Heart right ventricle (tissue), 16 donors: ENCODE measurements at regions not wholly inside any gene's neighbourhood (a gene's known extent, or its start where the extent isn't known, plus 50 kb on each side); places are given as distances from the start of the nearest gene placed in this dataset.

Experiments
- ATAC-seq, 8 donors: fragments of 200-7000 bp; cut with Tn5 transposase; one replicate each; pipeline ENCODE4 v1.9.1; 2020; ENCODE audit warnings: mild to moderate bottlenecking in 8 of 8, moderate library complexity in 8 of 8, moderate number of reproducible peaks in 1 of 8
- DNase-seq, 2 donors: peaks; one replicate each; pipeline ENCODE4 v3.0.0-alpha.2; 2020
- H3K27ac ChIP-seq, 10 donors: fragments of 200-600 bp; sonication (generic) in 2 of 10; one replicate each; pipeline versions ENCODE4 v1.5.0 to v1.8.0; 2020 to 2022; ENCODE audit warnings: mild to moderate bottlenecking in 3 of 10
- H3K27me3 ChIP-seq, 7 donors: fragments of 200-600 bp; one replicate each; pipeline ENCODE4 v1.8.0; 2021 to 2022; ENCODE audit warnings: mild to moderate bottlenecking in 2 of 7
- H3K36me3 ChIP-seq, 9 donors: fragments of 200-600 bp; sonication (generic) in 1 of 9; one replicate each; pipeline versions ENCODE4 v1.5.0 to v1.8.0; 2020 to 2022; ENCODE audit warnings: mild to moderate bottlenecking in 2 of 9
- H3K4me1 ChIP-seq, 9 donors: fragments of 200-600 bp; sonication (generic) in 1 of 9; one replicate each; pipeline versions ENCODE4 v1.5.0 to v1.8.0; 2020 to 2022; ENCODE audit warnings: mild to moderate bottlenecking in 4 of 9
- H3K4me3 ChIP-seq, 10 donors: fragments of 200-600 bp; sonication (generic) in 2 of 10; one replicate each; pipeline versions ENCODE4 v1.5.0 to v1.8.0; 2020 to 2022; ENCODE audit warnings: mild to moderate bottlenecking in 7 of 10, moderate library complexity in 2 of 10
- H3K9me3 ChIP-seq, 11 donors: fragments of 200-600 bp in 10 of 11; sonication (generic) in 2 of 11; one replicate each; pipeline versions ENCODE4 v1.5.0 to v1.8.0; 2013 to 2022; ENCODE audit warnings: mild to moderate bottlenecking in 2 of 11, control low read depth in 1 of 11, moderate library complexity in 1 of 11
- CTCF ChIP-seq, 9 donors: fragments of 200-600 bp; sonication (generic) in 2 of 9; IDR thresholded peaks; one replicate each; pipeline versions ENCODE4 v1.5.0 to v1.8.0; 2021 to 2022; ENCODE audit warnings: antibody characterized with exemption in 9 of 9, mild to moderate bottlenecking in 5 of 9, moderate library complexity in 1 of 9
- WGBS, 2 donors: extraction: QIAGEN DNeasy Blood & Tissue Kit; methylation state at CpG; one replicate each; pipeline ENCODE4 v1.1.7; 2013; ENCODE audit warnings: inconsistent platforms in 1 of 2; 5-methylcytosine and 5-hydroxymethylcytosine counted together
- intact Hi-C, 10 donors: fragments of 100-400 bp; cut with DNase I; formaldehyde crosslinking; loops; one replicate each; pipeline versions ENCODE4 v1.11.1 to v1.14.2; 2022
- donor health status: Arrhythmogenic right ventricular cardiomyopathy.
- donor health status: ischemic (EF 13 %, LVEDD 7.1; RV severe dilation, severe dysfunction).
- donor health status: healthy with polysubstance abuse.
- donor health status: DM: no; HTN: yes; CAD: no.
- donor health status: DM: no; HTN: no; CAD: no.
- donor health status: ischemic (EF 25% LVEDD 6.9; RV normal size, moderate dysfunction).
- donor health status: ischemic (EF 25% LVEDD 5.7; RV mildly dilated, moderate dysfunction).
- donor health status: healthy.
- donor health status: DM: yes; HTN: yes; CAD: no.
- donor health status: Ischemic cardiomyopathy.
- donor health status: ischemic (EF 35%, LVEDD 5.7; RV mildly dilated, moderate dysfunction).
- donor health status: nonischemic (EF 11% LVEDD 7.7; RV severe dilation, severe dysfunction).
- donor health status: DM: yes; HTN: yes; CAD: no.
- donor health status: PGD.
- donor health status: ischemic (EF 29% LVEDD 5.4; RV normal size, mild dysfunction).
- donor health status: nonischemic (EF 23%, LVEDD 6.1; RV moderate dilation, normal function).

- Histone ChIP-seq H3K27me3 (no peaks in the 10 kb centered on the region), H3K9me3 (no peaks in the 10 kb centered on the region), H3K27ac (no peak overlapping the region), H3K4me3 (no peak overlapping the region), H3K36me3 (no peaks in the 10 kb centered on the region), H3K4me1 (no peaks in the 10 kb centered on the region)
- no peak for ATAC-seq
- no peak for TF ChIP-seq CTCF (IDR thresholded peaks at IDR 0.05)
- intact Hi-C loops = loop anchor here in 2 of 10 donors (10.0 kb wide), 1 partner anchor 965 kb away; the partner anchor contains the start of gene ID2 (in 2 of the 2)
- 73% methylated on average over 2 of the region's 2 CpGs for WGBS, 2 donors
- no peak for DNase-seq
Observed at GRCh38 chr2:7719876-7720275, 802.7 kb downstream of the RNF144A start.

GRCh38 chr2:7721413-7721995, 804.3 kb downstream of the RNF144A start:
- no peak for TF ChIP-seq CTCF (IDR thresholded peaks at IDR 0.05)
- Histone ChIP-seq H3K27me3 (no peaks in the 10 kb centered on the region), H3K36me3 (no peaks in the 10 kb centered on the region), H3K9me3 (no peaks in the 10 kb centered on the region), H3K4me3 (no peak overlapping the region), H3K4me1 (no peaks in the 10 kb centered on the region), H3K27ac (no peak overlapping the region)
- no peak for ATAC-seq
- WGBS, 2 donors = 82 to 83% methylated on average over 10 of the region's 10 CpGs
- intact Hi-C loops = loop anchor here in 2 of 10 donors (10.0 kb wide), 1 partner anchor 963 kb away; the partner anchor contains the start of gene ID2 (in 2 of the 2)
- DNase-seq = no peak

GRCh38 chr2:7722212-7722910, 805.1 kb downstream of the RNF144A start:
- ATAC-seq = no peak
- intact Hi-C loops = loop anchor here in 2 of 10 donors (10.0 kb wide), 1 partner anchor 962 kb away; the partner anchor contains the start of gene ID2 (in 2 of the 2)
- 95 to 96% methylated on average over 13 of the region's 13 CpGs for WGBS, 2 donors
- H3K27ac ChIP-seq = no peak overlapping the region
- no peaks in the 10 kb centered on the region for H3K4me1 ChIP-seq
- H3K9me3 ChIP-seq = no peaks in the 10 kb centered on the region
- H3K4me3 ChIP-seq = no peak overlapping the region
- no peak for TF ChIP-seq CTCF (IDR thresholded peaks at IDR 0.05)
- H3K36me3 ChIP-seq = no peaks in the 10 kb centered on the region
- no peak for DNase-seq
- H3K27me3 ChIP-seq = no peaks in the 10 kb centered on the region

- no peak for TF ChIP-seq CTCF (IDR thresholded peaks at IDR 0.05)
- 77 to 82% methylated on average over 5 of the region's 5 CpGs for WGBS, 2 donors
- no peak for ATAC-seq
- H3K4me1 ChIP-seq = no peaks in the 10 kb centered on the region
- intact Hi-C loops = loop anchor here in 2 of 10 donors (10.0 kb wide), 1 partner anchor 960 kb away; the partner anchor contains the start of gene ID2 (in 2 of the 2)
- no peaks in the 10 kb centered on the region for H3K36me3 ChIP-seq
- H3K4me3 ChIP-seq = no peak overlapping the region
- H3K9me3 ChIP-seq = no peaks in the 10 kb centered on the region
- H3K27ac ChIP-seq = no peak overlapping the region
- DNase-seq = no peak
- H3K27me3 ChIP-seq = no peaks in the 10 kb centered on the region
Observed at GRCh38 chr2:7724336-7724735, 807.1 kb downstream of the RNF144A start.
